Astrocyte (in vitro differentiated cells and primary cell): ENCODE measurements at regions not wholly inside any gene's neighbourhood (a gene's known extent, or its start where the extent isn't known, plus 50 kb on each side); places are given as distances from the start of the nearest gene placed in this dataset.

ENCODE experiments used
- DNase-seq: peaks from one replicate; pipeline ENCODE4 v3.0.0-alpha.2; 2010; ENCODE audit warnings: low read depth
- FAIRE-seq: peaks from 2 replicates; lab custom pipeline; 2011; peaks lifted over from hg19 to GRCh38; lab: Jason Lieb, UNC
- H2AFZ ChIP-seq: 2 replicates; pipeline ENCODE4 v1.6.0; 2012; ENCODE audit warnings: low read depth, low read length, inconsistent platforms
- H3K27ac ChIP-seq: 2 replicates; pipeline ENCODE4 v1.5.1; 2011; ENCODE audit warnings: low read depth, low read length, inconsistent platforms
- H3K27me3 ChIP-seq: 2 replicates; pipeline ENCODE4 v1.6.0; 2011; ENCODE audit warnings: low read length, inconsistent platforms; ENCODE audit not compliant: insufficient read depth
- H3K36me3 ChIP-seq: 2 replicates; pipeline ENCODE4 v1.5.1; 2011; ENCODE audit warnings: low read length, inconsistent platforms; ENCODE audit not compliant: insufficient read depth
- H3K4me1 ChIP-seq: 2 replicates; pipeline ENCODE4 v1.5.1; 2011; ENCODE audit warnings: low read length, inconsistent platforms; ENCODE audit not compliant: insufficient read depth
- H3K4me2 ChIP-seq: 2 replicates; pipeline ENCODE4 v1.6.0; 2012; ENCODE audit warnings: low read length, inconsistent platforms
- H3K4me3 ChIP-seq: 2 replicates; pipeline ENCODE4 v1.5.1; 2011; ENCODE audit warnings: low read depth, mild to moderate bottlenecking, low read length, inconsistent platforms; ENCODE audit not compliant: insufficient read depth
- H3K79me2 ChIP-seq: 2 replicates; pipeline ENCODE4 v1.6.0; 2012; ENCODE audit warnings: mild to moderate bottlenecking, low read length, inconsistent platforms; ENCODE audit not compliant: insufficient read depth
- H3K9ac ChIP-seq: 2 replicates; pipeline ENCODE4 v1.6.0; 2012; ENCODE audit warnings: mild to moderate bottlenecking, low read length, inconsistent platforms
- H3K9me3 ChIP-seq: 2 replicates; pipeline ENCODE4 v1.5.1; 2012; ENCODE audit warnings: low read depth, mild to moderate bottlenecking, low read length, inconsistent platforms; ENCODE audit not compliant: insufficient read depth
- H4K20me1 ChIP-seq: 2 replicates; pipeline ENCODE4 v1.6.0; 2012; ENCODE audit warnings: low read length, inconsistent platforms; ENCODE audit not compliant: insufficient read depth
- H3K27ac Mint-ChIP-seq: one replicate; pipeline ENCODE4 v1.8.0; 2021; ENCODE audit warnings: mild to moderate bottlenecking, mixed read lengths; ENCODE audit not compliant: unreplicated experiment
- H3K27me3 Mint-ChIP-seq: one replicate; pipeline ENCODE4 v1.8.0; 2021; ENCODE audit warnings: low read depth, mixed read lengths; ENCODE audit not compliant: unreplicated experiment
- H3K36me3 Mint-ChIP-seq: one replicate; pipeline ENCODE4 v1.8.0; 2021; ENCODE audit warnings: low read depth, mixed read lengths; ENCODE audit not compliant: unreplicated experiment
- H3K4me1 Mint-ChIP-seq: one replicate; pipeline ENCODE4 v1.8.0; 2021; ENCODE audit warnings: low read depth, mixed read lengths; ENCODE audit not compliant: unreplicated experiment
- H3K4me3 Mint-ChIP-seq: one replicate; pipeline ENCODE4 v1.8.0; 2021; ENCODE audit warnings: mild to moderate bottlenecking, moderate library complexity, mixed read lengths; ENCODE audit not compliant: unreplicated experiment
- H3K9me3 Mint-ChIP-seq: one replicate; pipeline ENCODE4 v1.8.0; 2021; ENCODE audit warnings: mild to moderate bottlenecking, mixed read lengths; ENCODE audit not compliant: unreplicated experiment
- EZH2 ChIP-seq: IDR thresholded peaks from 2 replicates; pipeline ENCODE4 v1.6.1; 2012; ENCODE audit warnings: mild to moderate bottlenecking, low read length, inconsistent platforms; ENCODE audit not compliant: insufficient read depth
- TF ChIP-seq, protein P1 (sequence below): IDR thresholded peaks from 2 replicates; pipeline ENCODE4 v1.5.1; 2011; ENCODE audit warnings: low read depth, mild to moderate bottlenecking, inconsistent platforms, low read length, moderate library complexity; ENCODE audit not compliant: insufficient read depth

DNA sequence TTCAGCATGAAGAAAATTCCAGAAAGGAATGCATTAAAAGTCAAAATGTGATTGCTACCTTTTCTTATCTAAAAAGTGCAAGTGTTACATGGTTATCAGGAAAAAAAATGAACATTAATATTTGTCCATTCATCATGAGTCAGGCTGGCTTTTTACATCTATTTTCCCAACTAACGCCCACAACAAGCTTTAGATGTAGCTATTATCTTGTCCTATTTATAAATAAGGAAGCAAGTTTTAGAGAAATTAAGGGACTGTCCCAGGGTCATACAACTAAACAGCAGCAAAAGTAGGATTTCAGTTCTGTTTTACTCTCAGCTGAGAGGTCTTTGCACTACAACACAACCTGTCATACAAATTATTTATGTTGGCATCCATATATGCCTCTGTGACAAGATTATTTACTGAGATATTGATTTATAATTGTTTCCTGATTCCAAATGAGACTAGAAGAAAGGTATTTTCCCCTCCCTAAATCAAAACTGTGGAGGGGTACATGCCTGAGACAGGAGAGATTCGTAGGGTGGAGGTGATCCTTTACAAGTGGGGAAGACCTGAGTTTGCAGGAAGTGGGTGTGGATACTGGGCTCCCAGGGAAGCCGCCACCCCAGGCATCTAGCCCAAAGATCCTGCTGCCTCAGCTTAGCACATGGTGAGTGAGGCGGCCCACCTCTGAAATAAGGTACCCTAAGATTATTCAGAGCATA, 57.2 kb upstream of the ARID5B start:
- no peak overlapping the region for H3K9ac ChIP-seq
- H3K36me3 ChIP-seq = no peaks in the 10 kb centered on the region
- no peaks in the 10 kb centered on the region for H3K9me3 ChIP-seq
- FAIRE-seq (peak; percentile 54), DNase-seq (no peak)
- peaks cover 44% of the 10 kb centered on the region for H3K4me1 ChIP-seq
- no peaks in the 10 kb centered on the region for H3K36me3 Mint-ChIP-seq
- no peak overlapping the region for H3K4me3 Mint-ChIP-seq
- H3K27ac Mint-ChIP-seq = no peak overlapping the region
- no peaks in the 10 kb centered on the region for H3K27me3 ChIP-seq
- no peaks in the 10 kb centered on the region for H3K9me3 Mint-ChIP-seq
- TF ChIP-seq EZH2 = no peak
- TF ChIP-seq, protein P1, sequence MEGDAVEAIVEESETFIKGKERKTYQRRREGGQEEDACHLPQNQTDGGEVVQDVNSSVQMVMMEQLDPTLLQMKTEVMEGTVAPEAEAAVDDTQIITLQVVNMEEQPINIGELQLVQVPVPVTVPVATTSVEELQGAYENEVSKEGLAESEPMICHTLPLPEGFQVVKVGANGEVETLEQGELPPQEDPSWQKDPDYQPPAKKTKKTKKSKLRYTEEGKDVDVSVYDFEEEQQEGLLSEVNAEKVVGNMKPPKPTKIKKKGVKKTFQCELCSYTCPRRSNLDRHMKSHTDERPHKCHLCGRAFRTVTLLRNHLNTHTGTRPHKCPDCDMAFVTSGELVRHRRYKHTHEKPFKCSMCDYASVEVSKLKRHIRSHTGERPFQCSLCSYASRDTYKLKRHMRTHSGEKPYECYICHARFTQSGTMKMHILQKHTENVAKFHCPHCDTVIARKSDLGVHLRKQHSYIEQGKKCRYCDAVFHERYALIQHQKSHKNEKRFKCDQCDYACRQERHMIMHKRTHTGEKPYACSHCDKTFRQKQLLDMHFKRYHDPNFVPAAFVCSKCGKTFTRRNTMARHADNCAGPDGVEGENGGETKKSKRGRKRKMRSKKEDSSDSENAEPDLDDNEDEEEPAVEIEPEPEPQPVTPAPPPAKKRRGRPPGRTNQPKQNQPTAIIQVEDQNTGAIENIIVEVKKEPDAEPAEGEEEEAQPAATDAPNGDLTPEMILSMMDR = no peak
- no peak overlapping the region for H2AFZ ChIP-seq
- no peaks in the 10 kb centered on the region for H4K20me1 ChIP-seq
- no peak overlapping the region for H3K27ac ChIP-seq
- no peaks in the 10 kb centered on the region for H3K79me2 ChIP-seq
- no peak overlapping the region for H3K4me3 ChIP-seq
- H3K4me1 Mint-ChIP-seq = peaks cover 46% of the 10 kb centered on the region
- no peaks in the 10 kb centered on the region for H3K27me3 Mint-ChIP-seq
- no peak overlapping the region for H3K4me2 ChIP-seq

DNA sequence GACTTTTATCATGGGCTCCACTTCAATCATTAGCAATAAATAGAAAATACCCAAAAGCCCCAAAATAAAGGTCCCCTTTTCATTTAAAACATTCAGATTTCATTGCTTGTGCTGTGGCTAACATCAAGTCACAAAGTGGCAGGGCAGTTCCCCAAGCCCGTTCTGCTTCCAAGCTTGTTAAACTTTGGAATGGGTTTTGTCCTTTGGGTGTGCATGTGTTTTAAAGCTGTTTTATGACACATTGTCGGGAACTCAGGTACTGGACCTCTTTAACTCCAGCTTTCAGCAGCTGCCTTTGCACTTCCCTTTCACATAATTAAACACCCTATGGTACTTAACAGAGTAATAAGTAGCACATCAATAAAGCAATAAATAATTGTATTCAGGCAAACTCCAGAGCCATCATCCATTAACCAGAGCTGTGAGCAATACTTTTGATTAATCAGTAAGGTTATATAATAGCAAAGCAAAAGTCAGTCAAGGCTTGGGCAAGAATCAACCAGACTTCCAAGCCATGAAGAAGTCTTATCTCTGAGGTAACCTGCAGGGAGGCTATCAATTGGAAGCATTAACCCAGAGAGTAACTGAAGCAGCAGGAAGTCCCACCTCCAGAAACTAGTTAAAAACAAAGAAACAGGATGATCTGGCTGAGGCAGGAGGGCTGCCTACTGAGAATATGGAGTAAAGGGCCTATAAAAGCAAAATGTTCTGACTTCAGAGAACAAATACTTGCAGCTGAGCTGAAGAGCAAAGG, 56.1 kb upstream of the ARID5B start:
- Histone ChIP-seq H3K27ac (no peak overlapping the region), H3K4me2 (peak overlapping the region; percentile 46), H3K9ac (no peak overlapping the region), H3K27me3 (no peaks in the 10 kb centered on the region), H3K36me3 (no peaks in the 10 kb centered on the region), H3K4me1 (peaks cover 44% of the 10 kb centered on the region), H3K9me3 (no peaks in the 10 kb centered on the region), H3K79me2 (no peaks in the 10 kb centered on the region), H3K4me3 (no peak overlapping the region), H2AFZ (peak overlapping the region; percentile 24), H4K20me1 (no peaks in the 10 kb centered on the region)
- Mint-ChIP-seq H3K4me3 (no peak overlapping the region), H3K9me3 (no peaks in the 10 kb centered on the region), H3K27ac (peak overlapping the region; percentile 12), H3K36me3 (no peaks in the 10 kb centered on the region), H3K27me3 (peaks cover 2% of the 10 kb centered on the region), H3K4me1 (peaks cover 42% of the 10 kb centered on the region)
- TF ChIP-seq, protein P1 = no peak
- TF ChIP-seq EZH2 = no peak
- no peak for DNase-seq
- FAIRE-seq = no peak

- Histone ChIP-seq H3K27me3 (no peaks in the 10 kb centered on the region), H2AFZ (peak overlapping the region; percentile 24), H3K79me2 (no peaks in the 10 kb centered on the region), H3K27ac (no peak overlapping the region), H4K20me1 (no peaks in the 10 kb centered on the region), H3K4me1 (peaks cover 44% of the 10 kb centered on the region), H3K4me2 (peak overlapping the region; percentile 46), H3K9ac (no peak overlapping the region), H3K4me3 (no peak overlapping the region), H3K36me3 (no peaks in the 10 kb centered on the region), H3K9me3 (no peaks in the 10 kb centered on the region)
- no peak for TF ChIP-seq EZH2
- TF ChIP-seq, protein P1 = no peak
- Mint-ChIP-seq H3K4me1 (peaks cover 42% of the 10 kb centered on the region), H3K27ac (peak overlapping the region; percentile 12), H3K4me3 (no peak overlapping the region), H3K27me3 (peaks cover 2% of the 10 kb centered on the region), H3K36me3 (no peaks in the 10 kb centered on the region), H3K9me3 (no peaks in the 10 kb centered on the region)
- DNase-seq (peak; percentile 57), FAIRE-seq (peak; percentile 73)
These were observed 55.6 kb upstream of the ARID5B start for GRCh38 chr10:61845950-61846268.
